ENCODE measurements at regions not wholly inside any gene's neighbourhood (a gene's known extent, or its start where the extent isn't known, plus 50 kb on each side); places are given as distances from the start of the nearest gene placed in this dataset.

GRCh38 chr7:159227433-159227832 lies 82.8 kb upstream of the VIPR2 start:
- H3K36me3 ChIP-seq: no peaks in the 10 kb centered on the region
- no peak for TF ChIP-seq CTCF (IDR thresholded peaks at IDR 0.05)
- no peak for TF ChIP-seq POLR2A (IDR thresholded peaks at IDR 0.05)
- no peaks in the 10 kb centered on the region for H3K4me1 ChIP-seq
- no peaks in the 10 kb centered on the region for H3K27me3 ChIP-seq
- H3K27ac ChIP-seq: no peak overlapping the region
- no peaks in the 10 kb centered on the region for H3K9me3 ChIP-seq
- no peak overlapping the region for H3K4me3 ChIP-seq (replicated peaks in 1 of 3)
- 70 to 77% methylated on average over 5 of the region's 5 CpGs for WGBS, 2 donors
- DNase-seq: no peak
- intact Hi-C loops (cut with DNase I): no loop called here

- intact Hi-C loops (cut with DNase I): no loop called here
- Histone ChIP-seq H3K27me3 (no peaks in the 10 kb centered on the region), H3K27ac (no peak overlapping the region), H3K4me1 (no peaks in the 10 kb centered on the region), H3K9me3 (no peaks in the 10 kb centered on the region), H3K36me3 (no peaks in the 10 kb centered on the region), H3K4me3 (replicated peaks in 1 of 3) (no peak overlapping the region)
- TF ChIP-seq POLR2A (IDR thresholded peaks at IDR 0.05) (no peak), CTCF (IDR thresholded peaks at IDR 0.05) (no peak)
- WGBS, 2 donors: 89 to 92% methylated on average over 6 of the region's 6 CpGs
- no peak for DNase-seq
These were observed 81.5 kb upstream of the VIPR2 start for GRCh38 chr7:159226011-159226702.

GRCh38 chr7:159218607-159219006 lies 73.9 kb upstream of the VIPR2 start:
- no peak for DNase-seq
- no peak for TF ChIP-seq CTCF (IDR thresholded peaks at IDR 0.05)
- no peak for TF ChIP-seq POLR2A (IDR thresholded peaks at IDR 0.05)
- H3K27ac ChIP-seq: no peak overlapping the region
- H3K4me1 ChIP-seq: no peaks in the 10 kb centered on the region
- intact Hi-C loops (cut with DNase I): no loop called here
- H3K36me3 ChIP-seq: no peaks in the 10 kb centered on the region
- WGBS, 2 donors: 62 to 78% methylated on average over 7 of the region's 7 CpGs
- H3K9me3 ChIP-seq: no peaks in the 10 kb centered on the region
- H3K4me3 ChIP-seq (replicated peaks in 1 of 3): no peak overlapping the region
- no peaks in the 10 kb centered on the region for H3K27me3 ChIP-seq

- H3K27me3 ChIP-seq: no peaks in the 10 kb centered on the region
- 57 to 77% methylated on average over 1 of the region's 1 CpG for WGBS, 2 donors
- no peak overlapping the region for H3K27ac ChIP-seq
- DNase-seq: no peak
- no peaks in the 10 kb centered on the region for H3K36me3 ChIP-seq
- TF ChIP-seq POLR2A (IDR thresholded peaks at IDR 0.05) (no peak), CTCF (IDR thresholded peaks at IDR 0.05) (no peak)
- H3K9me3 ChIP-seq: no peaks in the 10 kb centered on the region
- no peak overlapping the region for H3K4me3 ChIP-seq (replicated peaks in 1 of 3)
- H3K4me1 ChIP-seq: no peaks in the 10 kb centered on the region
- intact Hi-C loops (cut with DNase I): no loop called here
These were observed 73.5 kb upstream of the VIPR2 start for GRCh38 chr7:159218170-159218569.

DNA sequence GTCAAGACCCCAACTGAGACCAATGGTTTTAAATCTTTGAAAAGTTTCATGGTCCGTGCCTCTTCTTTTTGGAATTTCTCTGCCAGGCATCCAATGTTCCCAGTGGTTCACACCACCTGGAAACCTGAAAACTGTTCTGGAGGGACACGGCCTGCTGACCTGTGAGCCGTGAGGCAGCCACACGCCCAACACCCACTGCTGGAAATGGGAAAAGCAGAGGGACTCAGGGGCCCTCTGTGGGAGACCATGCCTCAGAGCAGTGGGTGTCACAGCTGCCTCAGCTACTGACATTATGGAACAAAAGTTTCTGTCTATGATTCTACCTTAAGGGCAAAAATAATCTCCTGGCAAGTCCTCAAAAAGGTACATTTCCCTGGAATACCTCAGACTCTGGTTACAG lies 70.4 kb upstream of the VIPR2 start:
- Histone ChIP-seq H3K9me3 (no peaks in the 10 kb centered on the region), H3K36me3 (no peaks in the 10 kb centered on the region), H3K4me3 (replicated peaks in 1 of 3) (no peak overlapping the region), H3K27me3 (no peaks in the 10 kb centered on the region), H3K27ac (no peak overlapping the region), H3K4me1 (no peaks in the 10 kb centered on the region)
- TF ChIP-seq CTCF (IDR thresholded peaks at IDR 0.05) (no peak), POLR2A (IDR thresholded peaks at IDR 0.05) (no peak)
- 86 to 95% methylated on average over 4 of the region's 4 CpGs for WGBS, 2 donors
- DNase-seq: no peak
- intact Hi-C loops (cut with DNase I): no loop called here

Data from thyroid gland (tissue), 4 donors.